DOHH2 (cell line): ENCODE measurements at regions not wholly inside any gene's neighbourhood (a gene's known extent, or its start where the extent isn't known, plus 50 kb on each side); places are given as distances from the start of the nearest gene placed in this dataset.

Experiments
- EZH2phosphoT487 ChIP-seq: fragments of 200-600 bp; sonication (generic); IDR thresholded peaks from 2 replicates; pipeline ENCODE4 v1.6.1; 2017; ENCODE audit warnings: borderline replicate concordance, mild to moderate bottlenecking, antibody characterized with exemption, low read length, moderate library complexity, mixed read lengths
- TF ChIP-seq, protein P1 (sequence below): fragments of 200-600 bp; sonication (generic); IDR thresholded peaks from one replicate; pipeline ENCODE4 v1.5.1; 2014; ENCODE audit warnings: antibody characterized with exemption, mild to moderate bottlenecking, low read depth, low read length; ENCODE audit not compliant: poor library complexity, severe bottlenecking

DNA sequence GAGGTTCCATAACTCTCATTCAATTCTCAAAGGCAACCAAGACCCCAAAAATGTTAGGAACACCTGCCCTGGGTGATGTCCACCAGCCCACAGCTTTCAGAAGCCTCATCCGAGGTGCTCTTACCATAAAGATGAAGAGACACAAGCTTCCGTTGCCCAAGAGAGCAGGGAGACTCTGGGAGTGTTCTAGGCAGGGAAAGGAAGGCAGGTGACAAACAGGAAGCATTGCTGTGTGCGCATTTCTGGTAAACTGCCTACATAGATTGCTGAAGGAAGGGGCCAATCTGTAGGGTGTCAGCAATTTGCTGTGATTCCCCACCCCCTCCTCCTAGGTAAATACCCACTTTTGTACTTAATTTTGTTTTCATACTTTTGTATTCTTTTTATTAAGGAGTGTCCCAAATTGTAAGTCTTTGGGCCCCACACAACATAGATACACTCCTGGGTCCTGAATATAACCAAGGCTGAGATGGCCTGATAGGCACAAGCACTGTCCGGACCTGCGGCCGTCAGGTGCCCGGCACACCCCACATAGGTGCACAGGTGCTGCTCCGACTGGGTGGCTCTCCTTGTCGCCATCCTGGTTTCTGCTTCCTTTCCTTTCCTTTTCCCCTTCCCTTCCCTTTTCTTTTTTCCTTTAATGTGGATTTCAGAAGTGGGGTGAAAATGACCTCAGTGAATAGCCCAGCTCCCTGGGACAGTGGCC lies 51.4 kb upstream of the SMNDC1 start:
- TF ChIP-seq, protein P1, sequence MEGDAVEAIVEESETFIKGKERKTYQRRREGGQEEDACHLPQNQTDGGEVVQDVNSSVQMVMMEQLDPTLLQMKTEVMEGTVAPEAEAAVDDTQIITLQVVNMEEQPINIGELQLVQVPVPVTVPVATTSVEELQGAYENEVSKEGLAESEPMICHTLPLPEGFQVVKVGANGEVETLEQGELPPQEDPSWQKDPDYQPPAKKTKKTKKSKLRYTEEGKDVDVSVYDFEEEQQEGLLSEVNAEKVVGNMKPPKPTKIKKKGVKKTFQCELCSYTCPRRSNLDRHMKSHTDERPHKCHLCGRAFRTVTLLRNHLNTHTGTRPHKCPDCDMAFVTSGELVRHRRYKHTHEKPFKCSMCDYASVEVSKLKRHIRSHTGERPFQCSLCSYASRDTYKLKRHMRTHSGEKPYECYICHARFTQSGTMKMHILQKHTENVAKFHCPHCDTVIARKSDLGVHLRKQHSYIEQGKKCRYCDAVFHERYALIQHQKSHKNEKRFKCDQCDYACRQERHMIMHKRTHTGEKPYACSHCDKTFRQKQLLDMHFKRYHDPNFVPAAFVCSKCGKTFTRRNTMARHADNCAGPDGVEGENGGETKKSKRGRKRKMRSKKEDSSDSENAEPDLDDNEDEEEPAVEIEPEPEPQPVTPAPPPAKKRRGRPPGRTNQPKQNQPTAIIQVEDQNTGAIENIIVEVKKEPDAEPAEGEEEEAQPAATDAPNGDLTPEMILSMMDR = no peak
- TF ChIP-seq EZH2phosphoT487 = no peak
